ENCODE measurements at regions not wholly inside any gene's neighbourhood (a gene's known extent, or its start where the extent isn't known, plus 50 kb on each side); places are given as distances from the start of the nearest gene placed in this dataset.

GRCh38 chr11:26859416-26859815, 134.5 kb upstream of the FIBIN start:
- Histone ChIP-seq H3K4me3 (no peak overlapping the region), H3K27me3 (no peaks in the 10 kb centered on the region), H3K4me1 (no peaks in the 10 kb centered on the region), H3K27ac (no peak overlapping the region), H3K9me3 (no peaks in the 10 kb centered on the region), H3K36me3 (no peaks in the 10 kb centered on the region)
- DNase-seq (ENCODE audit: low spot score in 2 of 2), result no peak
- no peak for TF ChIP-seq CTCF (IDR thresholded peaks at IDR 0.05)
- intact Hi-C loops (cut with DNase I), result no loop called here

- Histone ChIP-seq H3K36me3 (no peaks in the 10 kb centered on the region), H3K27ac (no peak overlapping the region), H3K27me3 (no peaks in the 10 kb centered on the region), H3K4me3 (no peak overlapping the region), H3K9me3 (no peaks in the 10 kb centered on the region), H3K4me1 (no peaks in the 10 kb centered on the region)
- intact Hi-C loops (cut with DNase I), result no loop called here
- no peak for TF ChIP-seq CTCF (IDR thresholded peaks at IDR 0.05)
- DNase-seq (ENCODE audit: low spot score in 2 of 2), result no peak
These were observed 133.7 kb upstream of the FIBIN start for GRCh38 chr11:26860091-26860780.

GRCh38 chr11:26860895-26861294, 133.0 kb upstream of the FIBIN start:
- no peak for TF ChIP-seq CTCF (IDR thresholded peaks at IDR 0.05)
- H3K4me1 ChIP-seq, result no peaks in the 10 kb centered on the region
- H3K36me3 ChIP-seq, result no peaks in the 10 kb centered on the region
- no peak overlapping the region for H3K4me3 ChIP-seq
- H3K27me3 ChIP-seq, result no peaks in the 10 kb centered on the region
- no peaks in the 10 kb centered on the region for H3K9me3 ChIP-seq
- intact Hi-C loops (cut with DNase I), result no loop called here
- DNase-seq (ENCODE audit: low spot score in 2 of 2), result no peak
- no peak overlapping the region for H3K27ac ChIP-seq

- H3K27ac ChIP-seq, result no peak overlapping the region
- no peaks in the 10 kb centered on the region for H3K4me1 ChIP-seq
- peaks cover 0 to 4% of the 10 kb centered on the region in 2 donors for H3K9me3 ChIP-seq
- intact Hi-C loops (cut with DNase I), result no loop called here
- H3K4me3 ChIP-seq, result no peak overlapping the region
- no peaks in the 10 kb centered on the region for H3K27me3 ChIP-seq
- no peaks in the 10 kb centered on the region for H3K36me3 ChIP-seq
- DNase-seq (ENCODE audit: low spot score in 2 of 2), result no peak
- no peak for TF ChIP-seq CTCF (IDR thresholded peaks at IDR 0.05)
These were observed 131.1 kb upstream of the FIBIN start for GRCh38 chr11:26862801-26863200.

- Histone ChIP-seq H3K4me1 (no peaks in the 10 kb centered on the region), H3K4me3 (no peak overlapping the region), H3K36me3 (no peaks in the 10 kb centered on the region), H3K27me3 (no peaks in the 10 kb centered on the region), H3K9me3 (peaks cover 0 to 23% of the 10 kb centered on the region in 2 donors), H3K27ac (no peak overlapping the region)
- DNase-seq (ENCODE audit: low spot score in 2 of 2), result no peak
- intact Hi-C loops (cut with DNase I), result no loop called here
- TF ChIP-seq CTCF (IDR thresholded peaks at IDR 0.05), result no peak
These were observed 128.2 kb upstream of the FIBIN start for GRCh38 chr11:26865703-26866102.

GRCh38 chr11:26867286-26867685, 126.6 kb upstream of the FIBIN start:
- no peak for DNase-seq (ENCODE audit: low spot score in 2 of 2)
- no peak for TF ChIP-seq CTCF (IDR thresholded peaks at IDR 0.05)

More at GRCh38 chr11:26867286-26867685, 126.6 kb upstream of the FIBIN start:
- no peaks in the 10 kb centered on the region for H3K36me3 ChIP-seq
- intact Hi-C loops (cut with DNase I), result no loop called here
- H3K27me3 ChIP-seq, result no peaks in the 10 kb centered on the region
- no peaks in the 10 kb centered on the region for H3K4me1 ChIP-seq
- no peak overlapping the region for H3K27ac ChIP-seq
- H3K9me3 ChIP-seq, result peaks cover 0 to 23% of the 10 kb centered on the region in 2 donors
- H3K4me3 ChIP-seq, result no peak overlapping the region
